HCT116 (cell line): ENCODE measurements at regions not wholly inside any gene's neighbourhood (a gene's known extent, or its start where the extent isn't known, plus 50 kb on each side); places are given as distances from the start of the nearest gene placed in this dataset.

Experiments
- ATAC-seq: fragments of 200-7000 bp; cut with Tn5 transposase; 2 replicates; pipeline ENCODE4 v1.9.1; 2020; ENCODE audit warnings: mild to moderate bottlenecking, moderate library complexity
- BruUV-seq: library from RNA; stranded (reverse); fragments of 400-500 nt; replicated peaks from 2 replicates; lab custom pipeline; 2021; lab: Mats Ljungman, UMichigan
- CTCF ChIA-PET: fragments of 300-600 bp; sonication (Branson Sonifier 250); formaldehyde crosslinking; loops from one replicate; lab custom pipeline; 2021; ENCODE audit warnings: antibody characterized with exemption; lab: Charles Lee
- POLR2A ChIA-PET: fragments of 300-600, 350-600 bp; sonication (Branson Sonifier 250); formaldehyde crosslinking; loops from one replicate; lab custom pipeline; 2021; ENCODE audit warnings: antibody characterized with exemption; lab: Charles Lee
- RAD21 ChIA-PET, 2 experiments: fragments of 300-600 bp; sonication (Branson Sonifier 250); formaldehyde crosslinking; loops; one replicate each; lab custom pipeline; 2023; ENCODE audit warnings: low total read pairs in 2 of 2; ENCODE audit not compliant: uncharacterized antibody in 2 of 2, unreplicated experiment in 2 of 2, low non-redundant PET in 1 of 2; lab: Charles Lee
- DNase-seq: peaks from one replicate; pipeline ENCODE4 v3.0.0-alpha.2; 2010; ENCODE audit warnings: low read depth, low spot score
- H2AFZ ChIP-seq: fragments of 200-600 bp; shearing (Covaris generic), sonication (generic); 2 replicates; pipeline ENCODE4 v1.6.1; 2017; ENCODE audit warnings: low read depth, mixed run types, mixed read lengths, antibody characterized with exemption, low read length; ENCODE audit not compliant: poor library complexity, severe bottlenecking
- H3K27ac ChIP-seq: 2 replicates; pipeline ENCODE4 v1.5.1; 2012; ENCODE audit warnings: low read depth, low read length
- H3K27me3 ChIP-seq: fragments of 200-600 bp; sonication (generic); 2 replicates; pipeline ENCODE4 v1.6.1; 2016; ENCODE audit warnings: mixed run types, low read length, mixed read lengths; ENCODE audit not compliant: insufficient read depth
- H3K36me3 ChIP-seq, 2 experiments: fragments of 200-500 bp in 1 of 2; fragments of 200-600 bp in 1 of 2; sonication (Bioruptor generic) in 1 of 2; sonication (generic) in 1 of 2; 2 replicates each; pipeline versions ENCODE4 v1.5.1 to v1.6.1; 2014 to 2016; ENCODE audit warnings: low read length in 2 of 2, inconsistent platforms in 1 of 2, mixed read lengths in 1 of 2, mixed run types in 1 of 2; ENCODE audit not compliant: insufficient read depth in 2 of 2, control insufficient read depth in 1 of 2
- H3K4me1 ChIP-seq, 2 experiments: fragments of 200-600 bp in 1 of 2; sonication (generic) in 1 of 2; 2 replicates each; pipeline versions ENCODE4 v1.5.1 to v1.6.1; 2012 to 2017; ENCODE audit warnings: low read length in 2 of 2, inconsistent platforms in 1 of 2, mild to moderate bottlenecking in 1 of 2, mixed read lengths in 1 of 2, mixed run types in 1 of 2, moderate library complexity in 1 of 2; ENCODE audit not compliant: insufficient read depth in 2 of 2, control insufficient read depth in 1 of 2
- H3K4me2 ChIP-seq: fragments of 200-600 bp; sonication (generic); 2 replicates; pipeline ENCODE4 v1.6.1; 2017; ENCODE audit warnings: mixed run types, low read length, mixed read lengths
- H3K4me3 ChIP-seq, 2 experiments: fragments of 200-600 bp in 1 of 2; sonication (generic) in 1 of 2; replicated peaks in 1 of 2; 2 replicates each; pipeline ENCODE4 v1.5.1; 2011 to 2016; ENCODE audit warnings: low read length in 2 of 2, control low read depth in 1 of 2, low read depth in 1 of 2, mild to moderate bottlenecking in 1 of 2, mixed read lengths in 1 of 2, mixed run types in 1 of 2
- H3K79me2 ChIP-seq: fragments of 200-600 bp; sonication (generic); 2 replicates; pipeline ENCODE4 v1.6.1; 2017; ENCODE audit warnings: mild to moderate bottlenecking, mixed run types, low read length, moderate library complexity, mixed read lengths; ENCODE audit not compliant: insufficient read depth
- H3K9ac ChIP-seq: fragments of 200-600 bp; sonication (generic); 2 replicates; pipeline ENCODE4 v1.6.1; 2016; ENCODE audit warnings: low read length, mixed read lengths
- H3K9me2 ChIP-seq: fragments of 200-600 bp; sonication (generic), shearing (Covaris generic); 2 replicates; pipeline ENCODE4 v1.6.1; 2017; ENCODE audit warnings: mixed run types, mild to moderate bottlenecking, moderate library complexity; ENCODE audit not compliant: insufficient read depth
- H3K9me3 ChIP-seq, 2 experiments: fragments of 200-500 bp in 1 of 2; fragments of 200-600 bp in 1 of 2; sonication (Bioruptor generic) in 1 of 2; sonication (generic) in 1 of 2; 2 replicates each; pipeline ENCODE4 v1.6.1; 2014 to 2017; ENCODE audit warnings: low read length in 2 of 2, mixed read lengths in 2 of 2, inconsistent platforms in 1 of 2, low read depth in 1 of 2, mild to moderate bottlenecking in 1 of 2, mixed run types in 1 of 2, moderate library complexity in 1 of 2; ENCODE audit not compliant: control insufficient read depth in 1 of 2, insufficient read depth in 1 of 2
- H4K20me1 ChIP-seq: fragments of 200-600 bp; sonication (generic), shearing (Covaris generic); 2 replicates; pipeline ENCODE4 v1.6.1; 2017; ENCODE audit warnings: mixed run types, mild to moderate bottlenecking, moderate library complexity; ENCODE audit not compliant: insufficient read depth
- CEBPB ChIP-seq: IDR thresholded peaks from 2 replicates; pipeline ENCODE4 v1.6.1; 2012; ENCODE audit warnings: low read depth
- EGR1 ChIP-seq: IDR thresholded peaks from 2 replicates; pipeline ENCODE4 v1.6.1; 2012; ENCODE audit warnings: low read depth
- EZH2phosphoT487 ChIP-seq: fragments of 200-600 bp; IDR thresholded peaks from 2 replicates; pipeline ENCODE4 v1.6.1; 2018; ENCODE audit warnings: antibody characterized with exemption, borderline replicate concordance
- POLR2AphosphoS5 ChIP-seq: IDR thresholded peaks from 2 replicates; pipeline ENCODE4 v1.6.1; 2011; ENCODE audit warnings: mild to moderate bottlenecking, low read depth, low read length, moderate library complexity
- RAD21 ChIP-seq: IDR thresholded peaks from 2 replicates; pipeline ENCODE4 v1.6.1; 2012; ENCODE audit warnings: low read depth, mild to moderate bottlenecking
- SIN3A ChIP-seq: IDR thresholded peaks from 2 replicates; pipeline ENCODE4 v1.6.1; 2012; ENCODE audit warnings: low read depth
- TCF7L2 ChIP-seq: IDR thresholded peaks from 2 replicates; pipeline ENCODE4 v1.7.0; 2011; ENCODE audit warnings: borderline replicate concordance, inconsistent platforms; ENCODE audit not compliant: insufficient read depth, insufficient read length; ENCODE audit errors: extremely low read depth
- YY1 ChIP-seq: IDR thresholded peaks from 2 replicates; pipeline ENCODE4 v1.6.1; 2011; ENCODE audit warnings: low read length, low read depth, moderate library complexity, mild to moderate bottlenecking; ENCODE audit not compliant: insufficient replicate concordance; ENCODE audit errors: extremely low read depth
- ZBTB33 ChIP-seq: IDR thresholded peaks from 2 replicates; pipeline ENCODE4 v1.6.1; 2011; ENCODE audit warnings: mild to moderate bottlenecking, low read length, moderate library complexity; ENCODE audit not compliant: insufficient replicate concordance; ENCODE audit errors: extremely low read depth
- ZNF274 ChIP-seq: fragments of 200-500 bp; sonication (Bioruptor generic); IDR thresholded peaks from 2 replicates; pipeline ENCODE4 v1.6.1; 2014; ENCODE audit warnings: mild to moderate bottlenecking, low read depth, low read length, inconsistent platforms
- intact Hi-C: fragments of 100-400 bp; cut with micrococcal nuclease; formaldehyde crosslinking; loops from 2 replicates; pipeline ENCODE4 v1.10.0; 2022
- TF ChIP-seq, protein P1 (sequence below), 3 experiments: fragments of 200-600 bp in 1 of 3; sonication (generic) in 1 of 3; IDR thresholded peaks in 2 of 3; conservative IDR thresholded peaks in 1 of 3; 2 replicates each; pipeline ENCODE4 v1.5.1; 2012 to 2017; ENCODE audit warnings: low read depth in 2 of 3, low read length in 2 of 3, antibody characterized with exemption in 1 of 3, borderline replicate concordance in 1 of 3, control low read depth in 1 of 3, mild to moderate bottlenecking in 1 of 3, mixed read lengths in 1 of 3, mixed run types in 1 of 3, moderate library complexity in 1 of 3; ENCODE audit not compliant: insufficient read depth in 1 of 3
- TF ChIP-seq, protein P2 (sequence below): IDR thresholded peaks from 2 replicates; pipeline ENCODE4 v1.6.1; 2012; ENCODE audit warnings: low read depth

- H3K9me2 ChIP-seq, result no peaks in the 10 kb centered on the region
- H2AFZ ChIP-seq, result no peak overlapping the region
- TF ChIP-seq CEBPB, result no peak
- TF ChIP-seq RAD21, result no peak
- no peak for TF ChIP-seq YY1
- no peak for TF ChIP-seq POLR2AphosphoS5
- no peak for TF ChIP-seq SIN3A
- TF ChIP-seq ZBTB33, result no peak
- TF ChIP-seq, protein P1, sequence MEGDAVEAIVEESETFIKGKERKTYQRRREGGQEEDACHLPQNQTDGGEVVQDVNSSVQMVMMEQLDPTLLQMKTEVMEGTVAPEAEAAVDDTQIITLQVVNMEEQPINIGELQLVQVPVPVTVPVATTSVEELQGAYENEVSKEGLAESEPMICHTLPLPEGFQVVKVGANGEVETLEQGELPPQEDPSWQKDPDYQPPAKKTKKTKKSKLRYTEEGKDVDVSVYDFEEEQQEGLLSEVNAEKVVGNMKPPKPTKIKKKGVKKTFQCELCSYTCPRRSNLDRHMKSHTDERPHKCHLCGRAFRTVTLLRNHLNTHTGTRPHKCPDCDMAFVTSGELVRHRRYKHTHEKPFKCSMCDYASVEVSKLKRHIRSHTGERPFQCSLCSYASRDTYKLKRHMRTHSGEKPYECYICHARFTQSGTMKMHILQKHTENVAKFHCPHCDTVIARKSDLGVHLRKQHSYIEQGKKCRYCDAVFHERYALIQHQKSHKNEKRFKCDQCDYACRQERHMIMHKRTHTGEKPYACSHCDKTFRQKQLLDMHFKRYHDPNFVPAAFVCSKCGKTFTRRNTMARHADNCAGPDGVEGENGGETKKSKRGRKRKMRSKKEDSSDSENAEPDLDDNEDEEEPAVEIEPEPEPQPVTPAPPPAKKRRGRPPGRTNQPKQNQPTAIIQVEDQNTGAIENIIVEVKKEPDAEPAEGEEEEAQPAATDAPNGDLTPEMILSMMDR (IDR thresholded peaks at IDR 0.05 in 2 of 3, conservative IDR thresholded peaks at IDR 0.05 in 1 of 3; ENCODE audit: borderline replicate concordance in 1 of 3, insufficient read depth in 1 of 3, low read depth in 2 of 3, low read length in 2 of 3), result no peak
- no peak for TF ChIP-seq EGR1
- TF ChIP-seq EZH2phosphoT487, result no peak
- TF ChIP-seq, protein P2, sequence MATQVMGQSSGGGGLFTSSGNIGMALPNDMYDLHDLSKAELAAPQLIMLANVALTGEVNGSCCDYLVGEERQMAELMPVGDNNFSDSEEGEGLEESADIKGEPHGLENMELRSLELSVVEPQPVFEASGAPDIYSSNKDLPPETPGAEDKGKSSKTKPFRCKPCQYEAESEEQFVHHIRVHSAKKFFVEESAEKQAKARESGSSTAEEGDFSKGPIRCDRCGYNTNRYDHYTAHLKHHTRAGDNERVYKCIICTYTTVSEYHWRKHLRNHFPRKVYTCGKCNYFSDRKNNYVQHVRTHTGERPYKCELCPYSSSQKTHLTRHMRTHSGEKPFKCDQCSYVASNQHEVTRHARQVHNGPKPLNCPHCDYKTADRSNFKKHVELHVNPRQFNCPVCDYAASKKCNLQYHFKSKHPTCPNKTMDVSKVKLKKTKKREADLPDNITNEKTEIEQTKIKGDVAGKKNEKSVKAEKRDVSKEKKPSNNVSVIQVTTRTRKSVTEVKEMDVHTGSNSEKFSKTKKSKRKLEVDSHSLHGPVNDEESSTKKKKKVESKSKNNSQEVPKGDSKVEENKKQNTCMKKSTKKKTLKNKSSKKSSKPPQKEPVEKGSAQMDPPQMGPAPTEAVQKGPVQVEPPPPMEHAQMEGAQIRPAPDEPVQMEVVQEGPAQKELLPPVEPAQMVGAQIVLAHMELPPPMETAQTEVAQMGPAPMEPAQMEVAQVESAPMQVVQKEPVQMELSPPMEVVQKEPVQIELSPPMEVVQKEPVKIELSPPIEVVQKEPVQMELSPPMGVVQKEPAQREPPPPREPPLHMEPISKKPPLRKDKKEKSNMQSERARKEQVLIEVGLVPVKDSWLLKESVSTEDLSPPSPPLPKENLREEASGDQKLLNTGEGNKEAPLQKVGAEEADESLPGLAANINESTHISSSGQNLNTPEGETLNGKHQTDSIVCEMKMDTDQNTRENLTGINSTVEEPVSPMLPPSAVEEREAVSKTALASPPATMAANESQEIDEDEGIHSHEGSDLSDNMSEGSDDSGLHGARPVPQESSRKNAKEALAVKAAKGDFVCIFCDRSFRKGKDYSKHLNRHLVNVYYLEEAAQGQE, result no peak
- TF ChIP-seq TCF7L2, result no peak
- TF ChIP-seq ZNF274, result no peak
- H3K4me2 ChIP-seq, result no peak overlapping the region
- ChIA-PET POLR2A (no interaction called here), CTCF (no interaction called here), RAD21 (no interaction called here)
- H3K9me3 ChIP-seq, result peaks cover 0 to 4% of the 10 kb centered on the region in 2 experiments; a peak in 1 of 4 replicates
- no peaks in the 10 kb centered on the region for H4K20me1 ChIP-seq
- no peak overlapping the region for H3K9ac ChIP-seq
- no peak overlapping the region for H3K4me3 ChIP-seq
- BruUV-seq, result no TSS peak
- intact Hi-C loops, result no loop called here
- DNase-seq (no peak), ATAC-seq (no peak)
- no peaks in the 10 kb centered on the region for H3K79me2 ChIP-seq
- H3K27ac ChIP-seq, result no peak overlapping the region
- no peaks in the 10 kb centered on the region for H3K4me1 ChIP-seq
- H3K36me3 ChIP-seq, result no peaks in the 10 kb centered on the region
- H3K27me3 ChIP-seq, result no peaks in the 10 kb centered on the region
Observed at GRCh38 chr2:59583173-59583765, 970.2 kb downstream of the BCL11A start.
